NCI-H748 treated with DMSO at 0.1 percent for 48 hours (cell line): ENCODE measurements at regions not wholly inside any gene's neighbourhood (a gene's known extent, or its start where the extent isn't known, plus 50 kb on each side); places are given as distances from the start of the nearest gene placed in this dataset.

Experiments used
- DNase-seq: peaks from one replicate; lab custom pipeline; 2025; lab: John Stamatoyannopoulos, UW

DNA sequence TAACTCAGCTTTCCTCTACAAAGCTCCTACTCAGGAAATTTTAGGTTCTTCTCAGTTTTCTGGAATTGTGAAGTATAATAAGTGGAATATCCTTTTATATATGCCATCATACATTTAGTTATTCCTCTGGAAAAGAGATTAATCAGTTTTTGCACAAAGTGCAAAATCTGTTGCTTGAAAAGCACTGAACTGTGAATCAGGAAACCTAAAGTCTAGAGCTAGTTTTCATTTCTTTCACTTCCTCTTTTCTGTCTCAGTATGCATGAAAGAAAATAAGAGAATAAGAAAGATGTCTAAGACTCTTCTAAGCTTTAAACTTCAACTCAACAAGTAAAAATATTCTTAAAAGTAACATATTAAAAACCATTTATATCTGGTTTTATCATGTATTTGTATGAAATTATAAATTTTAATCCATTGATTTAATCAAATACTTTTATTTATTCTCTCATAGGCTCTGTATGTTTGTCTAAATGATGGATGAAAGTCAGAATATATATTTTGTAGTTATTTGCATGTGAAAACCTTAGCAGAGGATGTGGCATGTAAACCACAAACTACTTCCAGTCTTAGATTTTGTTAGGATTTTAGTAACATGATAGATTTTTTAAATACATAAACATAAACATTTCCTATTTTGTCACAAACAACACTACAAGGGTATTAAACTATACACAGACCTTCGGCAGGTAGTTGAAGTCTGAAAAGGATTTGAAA lies 1073.0 kb downstream of the XPNPEP1 start:
- no peak for DNase-seq

DNA sequence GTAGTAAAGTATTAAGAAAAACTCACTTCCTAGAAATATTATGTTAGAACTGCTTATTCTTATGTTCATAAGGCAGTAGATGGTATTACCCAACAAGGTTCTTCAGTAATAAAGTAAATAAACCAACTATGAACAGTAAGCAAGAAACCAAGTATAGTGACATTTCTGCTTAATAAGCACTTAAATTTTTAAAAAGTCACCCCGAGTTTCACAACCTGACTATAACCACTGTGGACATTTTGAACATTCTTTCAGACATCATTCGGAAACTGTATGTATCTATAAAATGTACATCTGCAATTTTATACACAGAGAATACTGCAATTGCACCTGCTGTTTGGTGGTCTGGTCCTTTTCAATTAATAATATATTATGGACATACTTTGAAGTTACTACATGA lies 1073.6 kb downstream of the XPNPEP1 start:
- DNase-seq: no peak

DNA sequence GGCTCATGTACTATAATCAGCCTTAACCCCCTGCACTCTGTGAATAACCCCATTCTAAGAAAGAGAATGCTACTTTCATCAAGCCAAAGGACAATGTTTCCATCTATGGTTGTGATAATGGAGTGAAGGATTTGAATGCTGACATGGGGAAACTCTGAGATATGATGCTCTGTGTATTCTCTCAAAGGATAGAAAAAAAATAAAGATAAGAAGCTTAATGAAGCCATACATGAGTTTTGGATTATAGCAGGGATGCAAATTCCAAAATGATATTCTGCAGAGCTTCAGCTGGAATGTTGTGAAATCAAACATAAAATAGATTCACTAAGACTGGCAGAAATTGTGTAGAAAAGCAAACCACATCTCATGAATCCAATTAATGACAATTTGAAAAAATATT lies 1074.1 kb downstream of the XPNPEP1 start:
- no peak for DNase-seq

DNA sequence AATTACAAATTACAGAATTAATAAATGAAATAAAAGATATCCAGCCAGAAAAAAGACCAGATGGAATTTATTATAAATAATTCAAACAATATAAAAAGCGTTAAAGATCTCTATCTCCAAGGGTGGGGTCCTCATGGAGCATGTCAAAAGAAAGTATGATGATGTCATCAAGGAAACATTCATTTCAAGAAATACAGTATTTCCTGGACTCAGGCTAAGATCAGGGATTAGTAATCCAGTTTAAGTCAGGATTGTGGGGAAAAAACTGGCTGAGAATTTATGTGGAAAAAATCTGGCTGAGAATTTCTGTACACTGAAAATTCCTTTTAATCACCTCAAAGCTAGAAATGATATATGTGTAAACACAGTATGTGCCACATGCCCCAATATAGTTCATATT lies 1075.3 kb downstream of the XPNPEP1 start:
- DNase-seq: no peak

DNA sequence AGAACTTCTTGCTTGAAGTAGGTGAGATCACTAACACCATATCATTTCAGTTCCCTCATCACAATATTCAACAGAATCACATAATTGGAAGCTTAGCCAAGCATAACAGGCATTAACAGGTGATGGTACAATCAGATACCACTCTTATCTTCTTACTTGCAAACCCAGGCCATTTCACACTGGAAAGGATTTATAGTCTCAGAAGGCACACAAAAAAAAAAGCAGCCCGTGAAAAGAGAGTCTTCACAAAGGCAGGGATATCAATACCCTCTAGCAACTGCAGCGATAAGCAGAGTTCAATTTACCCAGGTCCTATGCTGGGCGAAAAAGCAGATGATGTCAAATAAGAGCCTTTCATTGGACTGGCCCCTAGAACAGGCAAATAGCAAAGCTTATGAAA lies 1082.4 kb downstream of the XPNPEP1 start:
- DNase-seq: no peak

DNA sequence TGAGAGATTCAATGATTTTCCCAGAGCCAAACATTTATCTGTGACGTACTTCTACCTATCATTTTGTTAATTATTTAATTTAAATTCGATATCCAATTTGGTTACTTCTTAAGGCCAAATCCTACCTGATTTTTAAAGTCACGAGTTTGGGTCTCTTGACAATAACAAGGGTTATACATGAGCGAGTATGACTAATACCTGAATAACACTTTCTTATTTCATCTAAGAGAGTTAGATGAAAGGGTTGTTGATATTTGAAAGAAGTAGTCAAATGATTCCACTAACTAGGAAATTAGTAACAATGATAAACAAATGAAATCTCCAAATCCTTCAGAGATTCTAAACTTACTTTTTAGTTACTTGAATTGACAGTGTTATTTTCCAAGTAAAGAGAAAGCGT lies 1086.9 kb downstream of the XPNPEP1 start:
- DNase-seq: no peak

DNA sequence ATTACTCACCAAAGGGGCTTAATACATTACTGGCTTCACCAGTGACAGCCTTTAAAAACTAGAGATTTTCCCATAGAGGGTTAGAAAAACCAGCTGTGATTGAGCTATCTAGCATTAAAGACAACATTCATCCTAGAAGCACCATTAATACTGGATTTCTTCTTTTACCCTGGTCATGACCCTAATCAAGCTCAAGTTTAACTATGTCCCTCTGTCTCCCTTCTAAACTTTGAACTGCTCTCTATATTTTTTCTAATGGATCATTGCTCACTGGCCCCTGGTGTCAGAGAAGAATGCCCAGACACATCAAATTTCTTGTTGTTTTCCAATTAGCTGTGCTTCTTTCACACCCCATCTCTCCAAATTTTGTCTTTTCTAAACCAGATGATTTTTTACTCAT lies 1101.3 kb downstream of the XPNPEP1 start:
- DNase-seq: no peak

DNA sequence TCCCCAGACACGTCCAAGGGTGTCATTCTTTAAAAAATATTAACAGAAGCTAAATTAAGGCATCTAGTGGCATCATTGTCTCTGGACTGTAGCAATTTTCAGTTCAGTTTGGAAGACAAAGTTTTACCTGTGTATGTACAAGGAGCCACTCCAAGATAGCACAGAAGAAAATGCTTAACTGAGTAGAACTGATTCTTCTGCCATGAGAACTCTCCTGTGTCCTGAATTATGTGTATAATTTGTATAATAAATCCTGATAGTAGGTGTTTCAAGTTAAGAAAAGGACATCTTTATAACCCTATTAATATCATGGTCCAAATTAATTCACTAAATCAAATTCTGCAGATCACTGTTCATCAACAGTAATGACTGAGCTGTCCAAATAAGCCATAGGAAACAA lies 1104.0 kb downstream of the XPNPEP1 start:
- no peak for DNase-seq

DNA sequence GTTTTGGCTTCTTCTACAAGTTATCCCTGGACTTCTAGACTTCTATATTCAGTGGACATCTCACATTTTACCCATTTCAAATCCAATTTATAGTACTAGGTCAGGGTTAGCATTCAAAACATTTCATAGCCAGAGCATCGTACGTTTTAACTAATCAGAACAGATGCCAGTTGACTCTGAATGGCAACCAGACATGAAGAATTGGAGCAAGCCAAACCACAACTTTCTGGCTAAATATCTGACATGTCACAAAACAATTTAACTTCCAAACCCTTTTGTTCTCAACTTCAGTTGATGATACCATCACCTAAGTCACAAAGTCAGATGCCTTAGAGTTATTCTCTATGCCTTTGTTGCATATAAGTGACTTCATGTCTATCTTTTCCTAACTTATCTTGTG lies 1105.7 kb downstream of the XPNPEP1 start:
- no peak for DNase-seq

DNA sequence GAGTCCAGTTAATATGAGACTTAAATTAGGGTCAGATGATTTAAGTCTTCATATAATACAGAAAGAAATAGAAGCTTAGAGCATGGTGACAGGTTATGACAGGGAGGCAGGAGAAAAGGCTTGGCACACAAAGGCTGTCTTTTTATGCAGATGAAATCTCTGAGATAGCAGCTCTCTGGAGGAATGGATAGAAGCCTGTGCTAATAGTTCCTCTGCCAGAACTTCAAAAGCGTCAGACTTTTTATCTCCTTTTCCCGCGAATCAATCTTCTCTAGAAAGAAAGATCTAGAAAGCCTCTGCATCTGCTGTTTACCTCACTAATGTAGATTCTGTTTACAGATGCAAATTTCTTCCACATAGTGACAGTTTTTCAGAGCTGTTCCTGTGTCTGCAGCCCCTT lies 1106.2 kb downstream of the XPNPEP1 start:
- no peak for DNase-seq

DNA sequence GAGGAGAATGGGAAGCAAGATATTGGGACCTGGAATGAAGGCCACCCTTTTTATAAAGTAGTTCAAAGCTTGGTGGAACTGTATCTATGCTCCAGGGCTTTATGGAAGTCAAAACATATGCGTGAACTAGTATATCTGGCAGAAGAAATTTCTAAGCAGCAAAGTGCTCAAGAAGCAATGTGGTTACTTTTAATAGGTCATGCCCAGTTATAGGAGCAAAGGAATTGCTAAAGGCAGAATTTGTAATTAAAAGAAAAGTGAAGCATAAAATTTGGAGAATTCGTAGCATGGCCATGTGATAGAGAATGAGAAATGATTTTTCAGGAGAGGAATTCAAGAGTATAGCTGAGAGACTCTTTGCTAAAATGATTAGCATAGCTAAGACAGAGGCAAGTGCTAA lies 1110.4 kb downstream of the XPNPEP1 start:
- no peak for DNase-seq

DNA sequence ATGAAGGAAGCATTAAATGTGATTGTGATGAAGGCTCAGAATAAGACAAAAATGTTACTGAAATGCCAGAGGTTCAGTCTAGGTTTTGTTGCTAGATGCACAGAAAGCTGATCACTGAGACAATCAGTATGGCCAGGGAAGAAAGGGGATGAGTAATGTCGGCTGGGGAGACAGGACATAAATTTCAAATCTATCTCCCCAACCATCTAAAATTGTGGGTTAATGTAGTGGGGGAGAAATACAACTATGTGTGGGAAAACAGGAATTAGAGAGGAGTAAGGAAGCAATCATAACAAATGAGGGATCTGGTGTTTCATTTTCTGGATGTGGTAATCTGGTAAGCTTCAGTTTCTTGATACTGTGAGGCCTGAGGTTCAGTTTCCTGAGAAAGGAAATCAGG lies 1111.0 kb downstream of the XPNPEP1 start:
- no peak for DNase-seq

DNA sequence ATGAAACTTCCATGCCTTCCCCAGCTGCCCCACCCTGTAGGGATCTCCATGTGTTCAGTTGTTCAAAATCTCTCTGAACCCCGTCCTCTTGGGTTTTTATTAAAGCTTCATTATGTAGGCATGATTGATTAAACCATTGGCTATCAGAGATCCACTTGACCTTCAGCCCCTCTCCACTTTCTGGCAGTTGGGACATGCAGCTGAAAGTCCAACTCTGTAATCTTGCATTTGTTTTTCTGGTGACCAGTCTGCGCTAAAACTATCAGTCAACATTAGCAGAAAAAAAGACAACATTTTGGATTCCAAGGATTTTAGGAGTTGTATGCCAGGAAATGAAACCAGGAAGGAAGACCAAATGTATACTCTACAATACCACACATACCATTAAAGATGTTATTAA lies 1115.1 kb downstream of the XPNPEP1 start:
- no peak for DNase-seq

DNA sequence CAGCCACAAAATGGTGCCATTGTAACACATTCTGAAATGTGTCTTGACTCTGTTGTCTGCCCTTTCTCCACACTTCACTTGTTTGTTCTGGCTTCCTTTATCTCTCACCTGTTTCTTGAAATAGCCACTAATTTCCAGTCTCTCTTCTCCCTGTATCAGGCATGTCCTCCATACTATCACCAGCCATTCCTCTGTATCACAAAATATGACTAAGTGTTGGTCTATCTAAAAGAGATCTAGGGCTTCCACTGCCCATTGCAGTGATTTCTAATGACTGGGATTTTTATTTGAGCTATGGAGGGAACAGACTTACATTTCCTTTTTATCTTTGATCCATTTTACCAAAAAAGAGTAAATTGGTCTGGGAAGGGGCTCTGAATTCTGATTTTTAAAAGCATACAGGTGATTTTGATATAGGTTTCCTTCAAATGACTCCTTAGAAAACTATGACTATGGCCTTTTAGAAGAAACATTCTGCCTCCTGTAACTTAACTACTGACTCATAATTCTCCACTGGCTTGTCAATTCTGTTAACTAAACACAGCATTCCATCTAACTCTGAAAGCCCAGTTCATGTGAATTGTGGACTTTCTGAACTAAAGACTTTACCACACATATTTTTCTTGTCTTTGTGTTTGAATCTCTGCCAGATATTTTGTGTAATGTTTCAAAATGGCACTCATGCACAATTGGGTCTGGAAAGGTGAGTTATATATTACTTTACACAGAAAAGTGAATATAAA lies 1121.4 kb downstream of the XPNPEP1 start:
- DNase-seq: no peak

DNA sequence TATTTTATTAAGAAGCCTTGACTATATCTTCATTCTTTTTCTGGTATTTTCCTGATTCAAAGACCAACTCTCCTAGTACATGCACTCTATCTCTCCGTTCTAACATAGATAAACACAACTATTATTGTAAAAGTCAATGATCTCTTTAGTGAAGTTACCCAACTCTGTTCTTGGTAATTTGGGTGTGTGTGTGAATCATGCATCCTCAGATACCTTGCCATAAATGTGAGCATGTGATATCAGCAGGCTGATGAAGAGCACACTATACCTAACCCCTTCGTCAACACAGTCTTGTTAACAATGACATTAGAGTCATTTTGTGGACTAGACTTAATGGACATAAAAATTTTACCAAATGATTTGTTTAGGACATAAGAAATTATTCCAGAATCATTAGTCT lies 1122.1 kb downstream of the XPNPEP1 start:
- DNase-seq: no peak

DNA sequence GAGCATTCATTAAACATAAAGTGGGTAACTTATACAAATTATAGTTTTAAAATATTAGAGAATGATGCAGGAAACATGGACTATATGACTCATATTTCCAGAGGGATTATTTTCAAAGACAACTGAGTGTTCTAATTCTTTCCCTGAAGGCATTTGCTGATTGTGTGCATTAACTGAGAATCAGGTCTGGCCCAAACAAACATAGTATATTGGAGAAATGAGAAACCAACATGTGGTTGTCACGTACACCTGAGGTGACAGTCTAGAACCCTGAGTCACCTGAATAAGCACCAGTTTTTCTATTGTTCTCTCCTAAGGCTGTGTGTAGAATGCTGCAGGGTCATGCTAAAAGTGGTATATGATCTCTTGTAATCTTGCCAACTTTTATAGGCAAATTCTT lies 1125.7 kb downstream of the XPNPEP1 start:
- DNase-seq: no peak

DNA sequence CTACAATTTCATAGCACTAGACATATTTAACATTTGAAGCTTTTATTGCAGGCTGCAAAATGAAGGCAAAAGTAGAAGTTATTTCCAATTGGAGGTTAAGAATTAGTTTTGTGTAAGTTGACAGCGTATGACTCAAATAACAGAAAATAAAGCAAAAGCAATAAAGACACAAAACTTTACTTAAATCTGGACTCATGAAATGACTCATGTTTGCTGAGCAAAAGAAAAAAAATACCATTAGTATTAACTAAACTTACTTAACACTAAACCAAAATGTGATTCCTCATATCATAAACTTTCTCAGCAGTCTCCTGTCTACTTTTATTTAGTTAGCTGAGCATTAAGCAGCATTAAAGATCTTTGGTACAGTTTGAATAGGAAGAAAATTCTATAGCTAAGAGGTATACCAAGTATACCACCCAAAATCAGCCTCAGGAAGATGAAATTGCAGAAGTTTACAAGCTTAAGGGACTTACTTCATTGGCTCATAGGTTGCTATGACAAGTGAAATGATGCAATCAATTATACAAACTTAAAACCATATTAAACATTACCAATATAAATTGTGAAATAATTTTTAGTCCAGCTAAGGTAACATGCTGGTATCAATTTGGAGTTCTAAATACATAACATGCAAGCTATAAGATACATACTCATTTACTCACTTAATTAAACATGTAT lies 1131.4 kb downstream of the XPNPEP1 start:
- no peak for DNase-seq

DNA sequence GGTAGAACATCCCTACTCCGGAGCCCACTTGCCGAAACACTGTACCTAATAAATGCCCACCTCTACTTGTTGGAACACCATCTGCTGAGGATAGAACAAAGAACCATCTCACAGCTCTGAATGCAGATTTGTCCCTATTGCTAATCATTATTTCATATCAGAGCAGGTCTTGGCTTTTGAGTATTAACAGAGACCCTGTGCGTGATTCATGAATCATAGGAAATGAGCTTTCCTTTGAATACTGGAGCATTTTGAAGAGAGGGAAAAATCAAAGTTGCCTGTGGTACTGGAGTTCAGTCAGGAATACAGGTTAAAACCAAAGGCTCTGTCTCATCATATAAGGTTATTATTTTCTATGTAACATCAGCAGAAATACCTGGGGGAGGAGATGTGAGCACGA lies 1132.3 kb downstream of the XPNPEP1 start:
- DNase-seq: no peak

DNA sequence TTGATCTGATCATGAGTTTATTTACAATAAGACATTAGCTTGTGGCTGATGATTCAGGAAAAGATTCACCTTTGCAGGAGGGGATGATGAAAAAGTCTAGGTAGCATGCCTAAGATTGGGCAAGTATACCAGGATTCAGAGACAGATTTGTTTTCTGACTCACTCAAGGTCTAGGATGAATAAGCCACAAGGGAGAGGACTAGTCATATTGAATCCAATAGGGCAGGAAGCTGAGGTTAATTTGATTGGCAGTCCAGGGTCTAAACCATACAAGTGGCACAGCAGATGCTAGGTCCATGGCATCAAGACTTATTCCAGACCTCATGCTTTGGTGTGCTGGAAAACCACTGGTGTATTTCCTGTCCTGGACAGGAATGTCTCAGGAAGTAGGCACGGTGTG lies 1133.4 kb downstream of the XPNPEP1 start:
- DNase-seq: no peak

DNA sequence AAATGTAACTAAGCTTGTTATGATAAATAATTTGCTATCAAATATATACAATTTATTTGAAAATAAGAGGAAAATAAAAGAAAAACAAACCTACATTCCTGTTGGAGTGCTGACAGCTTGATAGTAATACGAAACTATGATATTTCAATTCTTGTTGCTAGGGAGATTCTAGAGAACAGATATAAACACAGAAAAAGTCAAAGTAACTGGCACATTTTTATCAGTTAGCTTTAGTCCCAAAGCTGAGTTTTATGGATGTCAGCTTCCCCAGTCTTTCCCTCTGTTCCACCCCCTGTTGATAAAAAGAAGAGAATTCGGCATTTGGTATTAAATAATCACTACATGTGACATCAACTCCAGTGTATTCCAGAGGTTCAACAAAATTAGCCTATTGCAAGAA lies 1134.0 kb downstream of the XPNPEP1 start:
- no peak for DNase-seq

DNA sequence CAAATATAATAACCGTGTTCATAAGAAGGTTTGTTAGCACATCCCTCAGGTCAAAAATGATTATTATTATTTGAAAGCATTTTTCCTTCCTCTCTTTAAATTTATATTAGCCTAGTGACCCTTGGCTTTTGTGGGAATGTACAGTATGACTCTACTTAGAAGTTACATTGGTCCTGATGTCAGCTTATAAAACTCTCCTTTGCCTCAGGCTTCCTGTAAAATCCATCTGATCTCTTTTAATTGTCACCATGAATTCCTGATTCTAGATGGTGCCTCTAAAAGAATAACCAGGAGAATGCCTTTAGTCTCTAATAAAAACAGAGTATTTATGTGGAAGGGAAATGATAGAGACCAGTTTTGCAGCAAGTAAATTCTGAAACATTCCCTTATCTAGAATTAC lies 1134.4 kb downstream of the XPNPEP1 start:
- DNase-seq: no peak

DNA sequence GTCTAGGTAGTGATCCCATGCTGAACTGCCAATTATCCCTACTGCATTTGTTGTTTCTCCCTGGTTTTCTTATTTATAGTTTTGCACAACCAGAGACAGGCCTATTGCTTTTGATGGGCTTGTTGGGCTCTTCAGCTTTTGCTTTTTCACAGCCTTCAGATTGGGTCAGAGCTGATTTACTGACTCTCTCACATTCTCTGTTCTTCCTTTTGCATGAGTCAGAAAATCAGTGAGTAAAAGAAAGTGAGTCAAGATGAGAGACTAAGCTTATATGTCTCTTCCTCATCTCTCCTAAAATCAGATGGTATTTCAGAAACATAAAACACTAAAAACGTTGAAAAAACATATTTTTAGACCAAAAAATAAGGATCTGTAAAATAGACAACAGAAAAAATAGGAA lies 1135.4 kb downstream of the XPNPEP1 start:
- DNase-seq: no peak

DNA sequence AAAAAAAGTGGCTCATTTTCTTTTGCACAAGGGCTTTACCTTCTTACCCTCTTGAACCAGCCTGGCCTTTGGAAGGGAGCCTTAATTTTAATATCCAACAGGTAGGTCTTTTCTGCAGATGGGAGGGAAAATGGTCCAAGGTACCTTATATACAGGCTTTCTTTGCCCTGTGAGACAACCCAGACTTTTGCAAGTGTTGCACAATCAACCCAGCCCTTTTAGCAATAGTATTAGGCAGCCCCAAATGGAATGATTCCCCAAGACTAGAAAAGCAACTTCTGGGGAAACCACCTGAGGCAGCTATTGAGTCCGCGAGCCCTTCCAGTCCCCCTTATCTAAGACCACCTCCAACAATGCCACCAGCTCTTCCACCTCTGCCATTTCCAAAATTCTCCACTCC lies 1138.3 kb downstream of the XPNPEP1 start:
- no peak for DNase-seq
